ENCODE measurements at regions not wholly inside any gene's neighbourhood (a gene's known extent, or its start where the extent isn't known, plus 50 kb on each side); places are given as distances from the start of the nearest gene placed in this dataset.

GRCh38 chr4:79764120-79764519 is 308.9 kb downstream of the ANTXR2 start:
- Mint-ChIP-seq H3K27me3 (ENCODE audit: insufficient read depth) (no peaks in the 10 kb centered on the region), H3K36me3 (ENCODE audit: low read depth) (no peaks in the 10 kb centered on the region)

GRCh38 chr4:79763486-79764075 is 309.4 kb downstream of the ANTXR2 start:
- H3K27me3 ChIP-seq (ENCODE audit: control insufficient read depth, insufficient read depth, low read length, poor library complexity, severe bottlenecking), result peaks cover 31% of the 10 kb centered on the region
- H3K9ac ChIP-seq (ENCODE audit: extremely low read depth, low read length, poor library complexity, severe bottlenecking), result no peak overlapping the region
- peak; percentile 51 for DNase-seq
- H3K4me1 ChIP-seq (ENCODE audit: control insufficient read depth, insufficient read depth, low read length), result peaks cover 3% of the 10 kb centered on the region
- TF ChIP-seq, protein P1, sequence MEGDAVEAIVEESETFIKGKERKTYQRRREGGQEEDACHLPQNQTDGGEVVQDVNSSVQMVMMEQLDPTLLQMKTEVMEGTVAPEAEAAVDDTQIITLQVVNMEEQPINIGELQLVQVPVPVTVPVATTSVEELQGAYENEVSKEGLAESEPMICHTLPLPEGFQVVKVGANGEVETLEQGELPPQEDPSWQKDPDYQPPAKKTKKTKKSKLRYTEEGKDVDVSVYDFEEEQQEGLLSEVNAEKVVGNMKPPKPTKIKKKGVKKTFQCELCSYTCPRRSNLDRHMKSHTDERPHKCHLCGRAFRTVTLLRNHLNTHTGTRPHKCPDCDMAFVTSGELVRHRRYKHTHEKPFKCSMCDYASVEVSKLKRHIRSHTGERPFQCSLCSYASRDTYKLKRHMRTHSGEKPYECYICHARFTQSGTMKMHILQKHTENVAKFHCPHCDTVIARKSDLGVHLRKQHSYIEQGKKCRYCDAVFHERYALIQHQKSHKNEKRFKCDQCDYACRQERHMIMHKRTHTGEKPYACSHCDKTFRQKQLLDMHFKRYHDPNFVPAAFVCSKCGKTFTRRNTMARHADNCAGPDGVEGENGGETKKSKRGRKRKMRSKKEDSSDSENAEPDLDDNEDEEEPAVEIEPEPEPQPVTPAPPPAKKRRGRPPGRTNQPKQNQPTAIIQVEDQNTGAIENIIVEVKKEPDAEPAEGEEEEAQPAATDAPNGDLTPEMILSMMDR (conservative IDR thresholded peaks at IDR 0.05), result peak; percentile 62
- no peak overlapping the region for H3K27ac Mint-ChIP-seq
- peaks cover 18% of the 10 kb centered on the region for H3K9me3 Mint-ChIP-seq
- H3K4me3 ChIP-seq (ENCODE audit: low read length), result no peak overlapping the region
- H3K4me1 Mint-ChIP-seq, result peaks cover 10% of the 10 kb centered on the region
- H3K9me3 ChIP-seq (ENCODE audit: control insufficient read depth, low read length), result peaks cover 21% of the 10 kb centered on the region
- no peak overlapping the region for H3K27ac ChIP-seq (ENCODE audit: low read depth, low read length)
- no peaks in the 10 kb centered on the region for H3K36me3 Mint-ChIP-seq (ENCODE audit: low read depth)
- H3K27me3 Mint-ChIP-seq (ENCODE audit: insufficient read depth), result no peaks in the 10 kb centered on the region
- H3K36me3 ChIP-seq (ENCODE audit: control insufficient read depth, insufficient read depth, low read length), result no peaks in the 10 kb centered on the region
- 90 to 100% methylated on average over 3 to 4 of the region's 4 CpGs for WGBS, 2 experiments (ENCODE audit: insufficient coverage in 1 of 2, insufficient read length in 1 of 2)
- H3K4me3 Mint-ChIP-seq, result no peak overlapping the region

More at GRCh38 chr4:79764120-79764519, 308.9 kb downstream of the ANTXR2 start:
- Histone ChIP-seq H3K4me3 (ENCODE audit: low read length) (no peak overlapping the region), H3K27me3 (ENCODE audit: control insufficient read depth, insufficient read depth, low read length, poor library complexity, severe bottlenecking) (peaks cover 31% of the 10 kb centered on the region), H3K4me1 (ENCODE audit: control insufficient read depth, insufficient read depth, low read length) (peaks cover 3% of the 10 kb centered on the region), H3K36me3 (ENCODE audit: control insufficient read depth, insufficient read depth, low read length) (no peaks in the 10 kb centered on the region), H3K27ac (ENCODE audit: low read depth, low read length) (no peak overlapping the region), H3K9ac (ENCODE audit: extremely low read depth, low read length, poor library complexity, severe bottlenecking) (no peak overlapping the region), H3K9me3 (ENCODE audit: control insufficient read depth, low read length) (peaks cover 22% of the 10 kb centered on the region)
- no peak overlapping the region for H3K4me3 Mint-ChIP-seq
- H3K9me3 Mint-ChIP-seq, result peaks cover 18% of the 10 kb centered on the region
- H3K4me1 Mint-ChIP-seq, result peaks cover 10% of the 10 kb centered on the region
- WGBS, 2 experiments (ENCODE audit: insufficient coverage in 1 of 2, insufficient read length in 1 of 2), result 63 to 67% methylated on average over 1 to 2 of the region's 2 CpGs
- H3K27ac Mint-ChIP-seq, result no peak overlapping the region
- TF ChIP-seq, protein P1 (conservative IDR thresholded peaks at IDR 0.05), result no peak
- no peak for DNase-seq

DNA sequence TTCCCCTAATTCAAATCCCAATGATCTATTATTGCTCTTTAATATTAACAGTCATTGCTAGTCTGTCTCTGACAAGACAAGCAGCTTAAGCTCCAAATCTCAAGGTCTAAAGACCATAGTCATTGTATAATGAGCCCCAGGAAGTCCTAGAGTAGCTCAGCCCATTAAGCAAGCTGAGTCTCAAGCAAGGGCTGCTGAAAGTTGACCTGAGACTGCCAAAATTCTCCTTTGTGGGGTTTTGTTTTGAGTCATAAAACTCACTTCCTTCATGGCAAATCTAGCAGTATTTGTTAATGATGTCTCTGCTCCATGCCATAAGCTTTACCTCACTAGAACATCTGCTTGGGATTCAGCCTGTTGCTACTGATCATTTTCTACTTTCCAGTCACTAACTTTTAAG is 313.2 kb downstream of the ANTXR2 start:
- no peak for DNase-seq
- Mint-ChIP-seq H3K4me1 (peaks cover 10% of the 10 kb centered on the region), H3K27me3 (ENCODE audit: insufficient read depth) (no peaks in the 10 kb centered on the region), H3K27ac (no peak overlapping the region), H3K4me3 (no peak overlapping the region), H3K9me3 (peaks cover 2% of the 10 kb centered on the region), H3K36me3 (ENCODE audit: low read depth) (no peaks in the 10 kb centered on the region)
- Histone ChIP-seq H3K27ac (ENCODE audit: low read depth, low read length) (no peak overlapping the region), H3K4me1 (ENCODE audit: control insufficient read depth, insufficient read depth, low read length) (peaks cover 3% of the 10 kb centered on the region), H3K36me3 (ENCODE audit: control insufficient read depth, insufficient read depth, low read length) (no peaks in the 10 kb centered on the region), H3K27me3 (ENCODE audit: control insufficient read depth, insufficient read depth, low read length, poor library complexity, severe bottlenecking) (peaks cover 25% of the 10 kb centered on the region), H3K9ac (ENCODE audit: extremely low read depth, low read length, poor library complexity, severe bottlenecking) (no peak overlapping the region), H3K9me3 (ENCODE audit: control insufficient read depth, low read length) (no peaks in the 10 kb centered on the region), H3K4me3 (ENCODE audit: low read length) (no peak overlapping the region)
- TF ChIP-seq, protein P1 (conservative IDR thresholded peaks at IDR 0.05), result no peak

Data from endodermal cell (in vitro differentiated cells).